OCI-LY7 (cell line): ENCODE measurements at regions not wholly inside any gene's neighbourhood (a gene's known extent, or its start where the extent isn't known, plus 50 kb on each side); places are given as distances from the start of the nearest gene placed in this dataset.

ENCODE experiments used
- BruUV-seq: library from RNA; stranded (reverse); fragments of 400-500 nt; replicated peaks from 2 replicates; lab custom pipeline; 2021; lab: Mats Ljungman, UMichigan
- CTCF ChIA-PET: fragments of 300-600 bp; sonication (Branson Sonifier 250); formaldehyde crosslinking; loops from one replicate; lab custom pipeline; 2022; ENCODE audit warnings: antibody characterized with exemption; ENCODE audit not compliant: unreplicated experiment; lab: Charles Lee
- POLR2A ChIA-PET: fragments of 300-600 bp; sonication (Branson Sonifier 250); formaldehyde crosslinking; loops from one replicate; lab custom pipeline; 2022; ENCODE audit warnings: antibody characterized with exemption; lab: Charles Lee
- DNase-seq: peaks from one replicate; pipeline ENCODE4 v3.0.0-alpha.2; 2015; ENCODE audit warnings: low spot score
- H2AFZ ChIP-seq: fragments of 200-600 bp; sonication (generic), shearing (Covaris generic); 2 replicates; pipeline ENCODE4 v1.6.1; 2014; ENCODE audit warnings: mild to moderate bottlenecking, antibody characterized with exemption, low read length, moderate library complexity
- H3K27ac ChIP-seq: fragments of 200-600 bp; sonication (generic); 2 replicates; pipeline ENCODE4 v1.5.1; 2014; ENCODE audit warnings: mixed run types, low read depth, mild to moderate bottlenecking, moderate library complexity, low read length, inconsistent platforms; ENCODE audit not compliant: poor library complexity, severe bottlenecking
- H3K36me3 ChIP-seq: fragments of 200-600 bp; sonication (generic); 2 replicates; pipeline ENCODE4 v1.6.1; 2014; ENCODE audit warnings: mild to moderate bottlenecking, antibody characterized with exemption, low read length, moderate library complexity, mixed read lengths; ENCODE audit not compliant: insufficient read depth
- H3K4me1 ChIP-seq: fragments of 200-600 bp; sonication (generic); 2 replicates; pipeline ENCODE4 v1.5.1; 2014; ENCODE audit warnings: mild to moderate bottlenecking, low read length; ENCODE audit not compliant: insufficient read depth, poor library complexity, severe bottlenecking
- H3K4me2 ChIP-seq: fragments of 200-600 bp; sonication (generic); 2 replicates; pipeline ENCODE4 v1.6.1; 2014; ENCODE audit warnings: mild to moderate bottlenecking, low read length
- H3K4me3 ChIP-seq: fragments of 200-600 bp; sonication (generic); 2 replicates; pipeline ENCODE4 v1.5.1; 2014; ENCODE audit warnings: mild to moderate bottlenecking, low read depth, low read length; ENCODE audit not compliant: poor library complexity, severe bottlenecking
- H3K79me2 ChIP-seq: fragments of 200-600 bp; sonication (generic); 2 replicates; pipeline ENCODE4 v1.6.1; 2016; ENCODE audit warnings: low read depth, mild to moderate bottlenecking, low read length, moderate library complexity, mixed read lengths; ENCODE audit not compliant: insufficient read depth
- H3K9me2 ChIP-seq: fragments of 200-600 bp; sonication (generic); 2 replicates; pipeline ENCODE4 v1.6.1; 2016; ENCODE audit warnings: mild to moderate bottlenecking, low read length, mixed read lengths; ENCODE audit not compliant: insufficient read depth
- H3K9me3 ChIP-seq: fragments of 200-600 bp; sonication (generic); 2 replicates; pipeline ENCODE4 v1.6.1; 2014; ENCODE audit warnings: mild to moderate bottlenecking, mixed run types, low read length, mixed read lengths
- H4K20me1 ChIP-seq: fragments of 200-600 bp; sonication (generic); 2 replicates; pipeline ENCODE4 v1.6.1; 2014; ENCODE audit warnings: mild to moderate bottlenecking, antibody characterized with exemption, low read length, moderate library complexity, mixed read lengths; ENCODE audit not compliant: insufficient read depth
- CTCF ChIP-seq: fragments of 200-600 bp; sonication (generic); conservative IDR thresholded peaks from 2 replicates; pipeline ENCODE4 v1.5.1; 2014; ENCODE audit warnings: mild to moderate bottlenecking, antibody characterized with exemption, low read length, moderate library complexity, mixed read lengths
- EZH2phosphoT487 ChIP-seq: fragments of 200-600 bp; sonication (generic); IDR thresholded peaks from 2 replicates; pipeline ENCODE4 v1.6.1; 2018; ENCODE audit warnings: low read depth, borderline replicate concordance, mild to moderate bottlenecking, mixed run types, antibody characterized with exemption, low read length, moderate library complexity, mixed read lengths
- intact Hi-C: fragments of 100-400 bp; cut with micrococcal nuclease; formaldehyde crosslinking; loops from one replicate; pipeline ENCODE4 v1.10.0; 2022; ENCODE audit not compliant: unreplicated experiment

GRCh38 chr2:226098861-226099745 is 699.6 kb downstream of the NYAP2 start:
- no peaks in the 10 kb centered on the region for H3K4me1 ChIP-seq
- no peaks in the 10 kb centered on the region for H3K79me2 ChIP-seq
- no peak for DNase-seq
- no peaks in the 10 kb centered on the region for H3K9me3 ChIP-seq
- H3K36me3 ChIP-seq, result no peaks in the 10 kb centered on the region
- no peak overlapping the region for H3K4me2 ChIP-seq
- BruUV-seq, result no TSS peak
- no peaks in the 10 kb centered on the region for H3K9me2 ChIP-seq
- intact Hi-C loops, result no loop called here
- H4K20me1 ChIP-seq, result no peaks in the 10 kb centered on the region
- no peak overlapping the region for H2AFZ ChIP-seq
- no peak overlapping the region for H3K27ac ChIP-seq
- no peak overlapping the region for H3K4me3 ChIP-seq
- TF ChIP-seq EZH2phosphoT487 (no peak), CTCF (no peak)
- ChIA-PET POLR2A (no interaction called here), CTCF (no interaction called here)

GRCh38 chr2:226095058-226095457 is 695.5 kb downstream of the NYAP2 start:
- no peak overlapping the region for H3K4me3 ChIP-seq
- H3K4me2 ChIP-seq, result no peak overlapping the region
- ChIA-PET POLR2A (interaction anchor here (0.7 to 1.0 kb wide), 3 partner anchors 37 to 78 kb away, joined by 3 to 4 read pairs (median 4); no protein-coding TSS in a partner anchor), CTCF (no interaction called here)
- intact Hi-C loops, result no loop called here
- no peak for DNase-seq
- no peaks in the 10 kb centered on the region for H3K9me3 ChIP-seq
- H2AFZ ChIP-seq, result no peak overlapping the region
- H3K27ac ChIP-seq, result no peak overlapping the region
- H4K20me1 ChIP-seq, result no peaks in the 10 kb centered on the region
- H3K4me1 ChIP-seq, result no peaks in the 10 kb centered on the region
- TF ChIP-seq CTCF (no peak), EZH2phosphoT487 (no peak)
- no TSS peak for BruUV-seq
- no peaks in the 10 kb centered on the region for H3K79me2 ChIP-seq
- H3K36me3 ChIP-seq, result no peaks in the 10 kb centered on the region
- no peaks in the 10 kb centered on the region for H3K9me2 ChIP-seq

GRCh38 chr2:226093364-226093763 is 693.9 kb downstream of the NYAP2 start:
- Histone ChIP-seq H3K4me2 (no peak overlapping the region), H3K9me3 (no peaks in the 10 kb centered on the region), H3K36me3 (no peaks in the 10 kb centered on the region), H3K4me1 (no peaks in the 10 kb centered on the region), H3K9me2 (no peaks in the 10 kb centered on the region), H3K79me2 (no peaks in the 10 kb centered on the region), H2AFZ (no peak overlapping the region), H4K20me1 (no peaks in the 10 kb centered on the region), H3K27ac (no peak overlapping the region), H3K4me3 (no peak overlapping the region)
- POLR2A ChIA-PET, result interaction anchor here (1.1 kb wide), 1 partner anchor 14 kb away, joined by 3 read pairs; no protein-coding TSS in a partner anchor
- CTCF ChIA-PET, result no interaction called here
- BruUV-seq, result no TSS peak
- no peak for DNase-seq
- TF ChIP-seq EZH2phosphoT487, result no peak
- no peak for TF ChIP-seq CTCF
- intact Hi-C loops, result no loop called here
